Activated naive CD8-positive, alpha-beta T cell treated with anti-CD3 and anti-CD28 coated beads, Interleukin-2, amount 50 U/mL, for 24 hours (primary cell): ENCODE measurements at regions not wholly inside any gene's neighbourhood (a gene's known extent, or its start where the extent isn't known, plus 50 kb on each side); places are given as distances from the start of the nearest gene placed in this dataset.

Experiments
- ATAC-seq: fragments of 150-1000 bp; cut with Tn5 transposase; one replicate; pipeline ENCODE4 v1.10.0; 2021
- DNase-seq: peaks from one replicate; pipeline ENCODE4 v3.0.0; 2021
- H3K27ac Mint-ChIP-seq: one replicate; pipeline ENCODE4 v1.8.0; 2021; ENCODE audit warnings: mild to moderate bottlenecking, mixed read lengths
- H3K27me3 Mint-ChIP-seq: one replicate; pipeline ENCODE4 v1.8.0; 2021; ENCODE audit warnings: mixed read lengths
- H3K36me3 Mint-ChIP-seq: one replicate; pipeline ENCODE4 v1.8.0; 2021; ENCODE audit warnings: low read depth, mixed read lengths
- H3K4me1 Mint-ChIP-seq: one replicate; pipeline ENCODE4 v1.8.0; 2021; ENCODE audit warnings: mixed read lengths
- H3K4me3 Mint-ChIP-seq: one replicate; pipeline ENCODE4 v1.8.0; 2021; ENCODE audit warnings: mild to moderate bottlenecking, moderate library complexity, mixed read lengths
- H3K9me3 Mint-ChIP-seq: one replicate; pipeline ENCODE4 v1.8.0; 2021; ENCODE audit warnings: mixed read lengths

- Mint-ChIP-seq H3K4me3 (no peak overlapping the region), H3K27ac (no peak overlapping the region), H3K9me3 (no peaks in the 10 kb centered on the region), H3K4me1 (no peaks in the 10 kb centered on the region), H3K36me3 (no peaks in the 10 kb centered on the region), H3K27me3 (peaks cover 16% of the 10 kb centered on the region)
- DNase-seq (no peak), ATAC-seq (no peak)
Observed at GRCh38 chr5:103498800-103499551, 63.6 kb downstream of the NUDT12 start.

GRCh38 chr5:103498211-103498610, 64.4 kb downstream of the NUDT12 start:
- Mint-ChIP-seq H3K36me3 (no peaks in the 10 kb centered on the region), H3K27ac (no peak overlapping the region), H3K4me1 (no peaks in the 10 kb centered on the region), H3K27me3 (peaks cover 14% of the 10 kb centered on the region), H3K9me3 (no peaks in the 10 kb centered on the region), H3K4me3 (no peak overlapping the region)
- DNase-seq (no peak), ATAC-seq (no peak)

- H3K4me1 Mint-ChIP-seq = no peaks in the 10 kb centered on the region
- peaks cover 14% of the 10 kb centered on the region for H3K27me3 Mint-ChIP-seq
- ATAC-seq (no peak), DNase-seq (no peak)
- H3K9me3 Mint-ChIP-seq = no peaks in the 10 kb centered on the region
- no peak overlapping the region for H3K27ac Mint-ChIP-seq
- no peaks in the 10 kb centered on the region for H3K36me3 Mint-ChIP-seq
- H3K4me3 Mint-ChIP-seq = no peak overlapping the region
Observed at GRCh38 chr5:103497781-103498180, 64.8 kb downstream of the NUDT12 start.

- ATAC-seq = no peak
- Mint-ChIP-seq H3K27ac (no peak overlapping the region), H3K27me3 (peaks cover 7% of the 10 kb centered on the region), H3K4me3 (no peak overlapping the region), H3K36me3 (no peaks in the 10 kb centered on the region), H3K9me3 (no peaks in the 10 kb centered on the region), H3K4me1 (no peaks in the 10 kb centered on the region)
- no peak for DNase-seq
Observed at GRCh38 chr5:103490030-103490739, 72.4 kb downstream of the NUDT12 start.

- no peak overlapping the region for H3K27ac Mint-ChIP-seq
- DNase-seq = no peak
- no peak for ATAC-seq
Observed at GRCh38 chr5:103489307-103489706, 73.3 kb downstream of the NUDT12 start.

GRCh38 chr5:103487822-103488493, 74.6 kb downstream of the NUDT12 start:
- no peaks in the 10 kb centered on the region for H3K4me1 Mint-ChIP-seq
- H3K27me3 Mint-ChIP-seq = no peaks in the 10 kb centered on the region
- H3K27ac Mint-ChIP-seq = no peak overlapping the region
- no peaks in the 10 kb centered on the region for H3K36me3 Mint-ChIP-seq
- DNase-seq = no peak
- H3K9me3 Mint-ChIP-seq = no peaks in the 10 kb centered on the region
- no peak overlapping the region for H3K4me3 Mint-ChIP-seq
- ATAC-seq = no peak

More at GRCh38 chr5:103489307-103489706, 73.3 kb downstream of the NUDT12 start:
- Mint-ChIP-seq H3K4me3 (no peak overlapping the region), H3K9me3 (no peaks in the 10 kb centered on the region), H3K27me3 (peaks cover 3% of the 10 kb centered on the region), H3K4me1 (no peaks in the 10 kb centered on the region), H3K36me3 (no peaks in the 10 kb centered on the region)

- Mint-ChIP-seq H3K27ac (no peak overlapping the region), H3K36me3 (no peaks in the 10 kb centered on the region), H3K9me3 (no peaks in the 10 kb centered on the region), H3K27me3 (no peaks in the 10 kb centered on the region), H3K4me3 (no peak overlapping the region), H3K4me1 (no peaks in the 10 kb centered on the region)
- ATAC-seq = no peak
- DNase-seq = no peak
Observed at GRCh38 chr5:103487218-103487617, 75.4 kb downstream of the NUDT12 start.

GRCh38 chr5:103486739-103487138, 75.8 kb downstream of the NUDT12 start:
- DNase-seq (no peak), ATAC-seq (no peak)
- Mint-ChIP-seq H3K36me3 (no peaks in the 10 kb centered on the region), H3K4me1 (no peaks in the 10 kb centered on the region), H3K27me3 (no peaks in the 10 kb centered on the region), H3K27ac (no peak overlapping the region), H3K4me3 (no peak overlapping the region), H3K9me3 (no peaks in the 10 kb centered on the region)

GRCh38 chr5:103480246-103480645, 82.3 kb downstream of the NUDT12 start:
- Mint-ChIP-seq H3K4me3 (no peak overlapping the region), H3K27ac (no peak overlapping the region), H3K27me3 (no peaks in the 10 kb centered on the region), H3K9me3 (no peaks in the 10 kb centered on the region), H3K4me1 (no peaks in the 10 kb centered on the region), H3K36me3 (no peaks in the 10 kb centered on the region)
- no peak for ATAC-seq
- DNase-seq = no peak

- Mint-ChIP-seq H3K27me3 (no peaks in the 10 kb centered on the region), H3K4me1 (no peaks in the 10 kb centered on the region), H3K36me3 (no peaks in the 10 kb centered on the region), H3K27ac (no peak overlapping the region), H3K9me3 (no peaks in the 10 kb centered on the region), H3K4me3 (no peak overlapping the region)
- ATAC-seq (no peak), DNase-seq (no peak)
Observed at GRCh38 chr5:103477678-103478077, 84.9 kb downstream of the NUDT12 start.

GRCh38 chr5:103476811-103477210, 85.8 kb downstream of the NUDT12 start:
- no peak overlapping the region for H3K4me3 Mint-ChIP-seq
- no peak overlapping the region for H3K27ac Mint-ChIP-seq
- ATAC-seq = no peak
- no peak for DNase-seq
- H3K4me1 Mint-ChIP-seq = no peaks in the 10 kb centered on the region
- no peaks in the 10 kb centered on the region for H3K9me3 Mint-ChIP-seq
- no peaks in the 10 kb centered on the region for H3K36me3 Mint-ChIP-seq
- H3K27me3 Mint-ChIP-seq = no peaks in the 10 kb centered on the region

GRCh38 chr5:103475629-103476240, 86.9 kb downstream of the NUDT12 start:
- no peaks in the 10 kb centered on the region for H3K27me3 Mint-ChIP-seq
- no peak overlapping the region for H3K27ac Mint-ChIP-seq
- no peaks in the 10 kb centered on the region for H3K36me3 Mint-ChIP-seq
- H3K4me3 Mint-ChIP-seq = no peak overlapping the region
- no peaks in the 10 kb centered on the region for H3K9me3 Mint-ChIP-seq
- no peaks in the 10 kb centered on the region for H3K4me1 Mint-ChIP-seq
- ATAC-seq (no peak), DNase-seq (no peak)

- DNase-seq = no peak
- Mint-ChIP-seq H3K36me3 (no peaks in the 10 kb centered on the region), H3K4me1 (no peaks in the 10 kb centered on the region), H3K27ac (no peak overlapping the region), H3K4me3 (no peak overlapping the region), H3K9me3 (no peaks in the 10 kb centered on the region), H3K27me3 (no peaks in the 10 kb centered on the region)
- no peak for ATAC-seq
Observed at GRCh38 chr5:103474677-103475076, 87.9 kb downstream of the NUDT12 start.

- Mint-ChIP-seq H3K4me3 (no peak overlapping the region), H3K4me1 (no peaks in the 10 kb centered on the region), H3K27me3 (no peaks in the 10 kb centered on the region), H3K27ac (no peak overlapping the region), H3K36me3 (no peaks in the 10 kb centered on the region), H3K9me3 (no peaks in the 10 kb centered on the region)
- DNase-seq = no peak
- no peak for ATAC-seq
Observed at GRCh38 chr5:103473725-103474124, 88.9 kb downstream of the NUDT12 start.

GRCh38 chr5:103472830-103473229, 89.8 kb downstream of the NUDT12 start:
- H3K27ac Mint-ChIP-seq = no peak overlapping the region
- ATAC-seq (no peak), DNase-seq (no peak)
- no peaks in the 10 kb centered on the region for H3K4me1 Mint-ChIP-seq
- H3K36me3 Mint-ChIP-seq = no peaks in the 10 kb centered on the region
- H3K27me3 Mint-ChIP-seq = no peaks in the 10 kb centered on the region
- H3K9me3 Mint-ChIP-seq = no peaks in the 10 kb centered on the region
- no peak overlapping the region for H3K4me3 Mint-ChIP-seq
